Fibroblast of skin of right biceps (primary cell): ENCODE measurements at regions not wholly inside any gene's neighbourhood (a gene's known extent, or its start where the extent isn't known, plus 50 kb on each side); places are given as distances from the start of the nearest gene placed in this dataset.

Source experiments
- DNase-seq: peaks from one replicate; pipeline ENCODE4 v3.0.0-alpha.2; 2013

DNA sequence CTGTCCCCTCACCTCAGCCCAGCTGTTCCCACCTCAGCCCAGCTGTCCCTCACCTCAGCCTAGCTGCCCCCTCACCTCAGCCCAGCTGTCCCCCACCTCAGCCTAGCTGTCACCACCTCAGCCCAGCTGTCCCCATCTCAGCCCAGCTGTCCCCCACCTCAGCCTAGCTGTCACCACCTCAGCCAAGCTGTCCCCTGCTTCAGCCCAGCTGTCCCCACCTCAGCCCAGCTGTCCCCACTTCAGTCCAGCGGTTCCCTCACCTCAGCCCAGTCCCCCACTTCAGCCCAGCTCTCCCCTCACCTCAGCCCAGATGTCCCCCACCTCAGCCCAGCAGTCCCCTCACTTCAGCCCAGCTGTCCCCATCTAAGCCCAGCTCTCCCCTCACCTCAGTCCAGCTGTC lies 88.4 kb upstream of the CSF3R start:
- no peak for DNase-seq

GRCh38 chr1:36570478-36571060 lies 87.9 kb upstream of the CSF3R start:
- DNase-seq, result no peak

DNA sequence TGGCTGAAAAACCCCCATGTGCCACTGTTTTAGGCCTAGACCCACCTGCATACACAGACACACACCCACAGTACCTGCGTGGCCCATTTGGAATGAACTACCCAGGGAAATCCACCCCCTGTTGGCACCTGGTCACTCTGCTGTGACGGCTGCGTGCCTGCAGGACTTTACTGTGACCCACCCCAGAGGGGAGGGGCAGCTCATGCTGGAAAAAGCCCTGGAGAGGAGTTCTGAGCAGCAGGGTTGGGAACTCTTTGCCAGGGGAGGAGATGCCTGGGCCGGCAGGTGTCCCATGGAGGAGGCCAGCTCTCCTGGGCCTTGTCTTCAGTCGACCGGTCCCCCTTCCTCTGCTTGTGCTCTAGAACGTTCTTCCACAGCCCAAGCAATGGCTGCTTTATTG lies 87.3 kb upstream of the CSF3R start:
- DNase-seq, result no peak

DNA sequence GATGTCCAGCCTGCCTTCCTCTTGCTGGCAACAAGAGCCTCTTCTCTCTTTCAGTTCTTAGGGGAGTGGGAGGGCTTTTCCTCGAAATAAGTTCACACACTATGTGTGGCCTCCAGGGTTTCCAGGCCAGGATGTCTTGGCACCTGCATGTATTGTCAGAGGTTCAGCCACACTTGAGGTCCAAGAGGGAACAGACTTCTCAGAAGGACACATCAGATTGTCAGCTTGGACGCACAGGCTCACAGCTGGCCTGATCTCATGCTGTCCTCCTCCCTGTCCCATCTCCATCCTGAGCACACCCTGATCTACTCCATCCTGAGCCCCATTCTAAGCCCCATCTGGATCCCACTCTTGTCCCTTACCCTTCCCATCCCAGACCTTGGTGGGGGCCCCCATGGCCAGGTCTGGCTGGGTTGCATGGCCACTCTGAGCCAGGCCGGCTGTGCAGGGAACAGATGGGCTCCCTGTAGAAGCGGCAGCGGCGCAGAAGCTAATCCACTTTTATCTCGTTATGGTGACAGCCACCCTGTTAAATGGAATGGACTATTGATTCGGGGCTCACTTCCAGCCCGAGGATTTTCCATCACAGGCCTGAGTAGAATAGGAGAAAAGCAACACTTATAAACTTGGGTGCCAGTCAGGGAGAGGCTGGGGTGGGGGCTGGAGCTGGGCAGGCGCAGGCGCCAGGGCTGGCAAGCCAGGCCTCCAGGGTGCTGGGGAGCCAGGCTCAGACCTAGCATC lies 85.1 kb upstream of the CSF3R start:
- no peak for DNase-seq

DNA sequence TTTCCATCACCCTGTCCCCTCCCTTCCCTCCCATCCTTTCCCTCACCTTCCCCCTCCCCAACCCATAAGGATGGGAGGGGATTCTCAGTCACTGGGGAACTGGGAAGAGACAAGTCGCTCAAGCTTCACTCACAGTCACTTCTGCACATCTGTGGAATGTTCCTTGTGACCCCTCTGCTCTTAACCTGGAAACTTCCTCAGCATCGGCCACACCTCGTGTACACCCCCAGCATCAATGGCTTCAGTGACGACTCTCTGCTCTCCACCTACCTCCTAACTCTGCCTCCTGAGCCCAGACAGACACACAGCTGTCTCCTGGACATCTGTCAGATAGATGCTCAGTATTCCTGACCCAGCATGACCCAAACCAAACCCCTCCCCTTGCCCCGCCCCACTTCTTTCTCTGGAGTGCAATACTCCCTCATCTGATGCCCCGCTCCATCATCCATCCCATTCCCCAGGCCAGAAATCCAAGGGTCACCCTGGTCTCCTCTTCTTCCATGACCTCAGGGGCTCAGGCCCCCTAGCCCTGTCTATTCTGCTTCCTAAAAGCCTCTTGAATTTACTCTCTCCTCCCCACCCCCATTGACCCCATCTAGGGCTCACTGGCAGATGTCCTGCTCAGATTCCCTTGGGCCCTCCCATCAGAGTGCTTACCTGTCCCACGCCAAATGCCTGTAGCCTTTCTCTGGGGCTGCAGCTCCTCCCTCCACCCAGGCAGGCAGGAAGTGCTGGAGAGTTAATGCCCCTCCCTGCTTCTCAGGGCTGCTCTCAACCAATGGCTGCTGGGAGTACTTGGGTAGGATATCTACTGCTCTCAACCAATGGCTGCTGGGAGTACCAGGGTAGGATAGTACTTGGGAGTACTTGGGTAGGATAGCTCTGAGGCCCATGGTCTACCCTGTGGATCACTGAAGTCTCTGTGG lies 83.1 kb upstream of the CSF3R start:
- no peak for DNase-seq

DNA sequence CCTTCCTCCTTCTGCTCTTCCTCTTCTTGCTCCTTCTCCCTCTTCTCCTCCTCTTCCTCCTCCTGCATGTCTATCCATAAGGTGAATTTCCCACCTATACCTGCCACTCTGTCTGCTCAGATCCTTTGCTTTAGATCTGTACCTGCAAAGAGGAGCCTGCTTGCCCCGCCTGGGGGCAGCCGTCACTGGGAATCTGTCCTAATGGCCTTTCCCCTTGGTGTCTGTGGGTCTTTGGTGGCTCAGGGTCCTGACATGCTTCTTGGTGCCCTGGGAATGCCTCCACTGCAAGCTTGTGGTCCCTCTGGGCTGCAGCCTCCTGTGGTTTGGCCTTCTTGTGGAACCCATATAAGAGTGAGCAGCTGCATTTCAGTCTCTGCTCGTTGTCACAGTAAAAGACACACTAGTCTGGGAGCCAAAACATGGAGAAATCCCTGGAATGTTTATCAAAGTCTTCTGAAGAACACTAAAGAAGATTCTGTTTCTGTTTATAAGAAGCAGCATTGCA lies 79.5 kb upstream of the CSF3R start:
- no peak for DNase-seq

GRCh38 chr1:36561361-36561724 lies 78.6 kb upstream of the CSF3R start:
- DNase-seq, result no peak

DNA sequence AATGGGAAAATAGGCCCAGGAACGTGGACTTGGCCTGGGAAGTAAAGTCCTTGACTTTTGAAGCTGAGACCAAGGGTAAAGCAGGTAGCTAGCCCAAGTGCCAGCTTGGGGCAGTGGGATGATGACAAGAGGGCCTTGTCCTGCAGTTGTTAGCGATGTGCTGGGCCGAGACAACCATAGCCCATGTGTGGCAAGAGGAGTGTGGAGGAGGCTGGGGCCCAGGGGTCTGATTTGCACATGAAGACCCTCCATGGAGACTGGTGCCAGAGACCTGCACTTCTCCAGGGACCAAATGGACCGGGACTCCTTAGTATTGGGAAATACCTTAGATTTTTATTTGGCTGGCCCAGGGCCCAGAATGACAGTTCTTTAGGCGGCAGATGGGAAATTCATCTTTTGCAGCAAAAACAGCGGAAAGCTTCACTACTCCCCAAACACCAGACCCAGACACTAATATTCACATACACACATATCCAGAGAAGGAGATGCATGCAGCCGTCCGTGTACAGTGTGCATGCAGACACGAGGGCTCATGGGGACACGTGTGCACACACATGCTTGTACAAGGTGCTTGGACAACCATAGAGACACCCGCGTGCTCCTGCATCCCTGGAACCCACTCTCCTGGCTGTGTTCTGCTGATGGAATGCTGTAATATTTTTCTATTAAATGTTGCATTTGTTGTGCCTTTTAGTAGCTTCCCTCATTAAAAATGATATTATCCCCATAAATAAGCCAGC lies 78.1 kb upstream of the CSF3R start:
- no peak for DNase-seq

- no peak for DNase-seq
Observed at GRCh38 chr1:36560177-36560576, 77.5 kb upstream of the CSF3R start.

GRCh38 chr1:36559061-36559460 lies 76.3 kb upstream of the CSF3R start:
- no peak for DNase-seq

DNA sequence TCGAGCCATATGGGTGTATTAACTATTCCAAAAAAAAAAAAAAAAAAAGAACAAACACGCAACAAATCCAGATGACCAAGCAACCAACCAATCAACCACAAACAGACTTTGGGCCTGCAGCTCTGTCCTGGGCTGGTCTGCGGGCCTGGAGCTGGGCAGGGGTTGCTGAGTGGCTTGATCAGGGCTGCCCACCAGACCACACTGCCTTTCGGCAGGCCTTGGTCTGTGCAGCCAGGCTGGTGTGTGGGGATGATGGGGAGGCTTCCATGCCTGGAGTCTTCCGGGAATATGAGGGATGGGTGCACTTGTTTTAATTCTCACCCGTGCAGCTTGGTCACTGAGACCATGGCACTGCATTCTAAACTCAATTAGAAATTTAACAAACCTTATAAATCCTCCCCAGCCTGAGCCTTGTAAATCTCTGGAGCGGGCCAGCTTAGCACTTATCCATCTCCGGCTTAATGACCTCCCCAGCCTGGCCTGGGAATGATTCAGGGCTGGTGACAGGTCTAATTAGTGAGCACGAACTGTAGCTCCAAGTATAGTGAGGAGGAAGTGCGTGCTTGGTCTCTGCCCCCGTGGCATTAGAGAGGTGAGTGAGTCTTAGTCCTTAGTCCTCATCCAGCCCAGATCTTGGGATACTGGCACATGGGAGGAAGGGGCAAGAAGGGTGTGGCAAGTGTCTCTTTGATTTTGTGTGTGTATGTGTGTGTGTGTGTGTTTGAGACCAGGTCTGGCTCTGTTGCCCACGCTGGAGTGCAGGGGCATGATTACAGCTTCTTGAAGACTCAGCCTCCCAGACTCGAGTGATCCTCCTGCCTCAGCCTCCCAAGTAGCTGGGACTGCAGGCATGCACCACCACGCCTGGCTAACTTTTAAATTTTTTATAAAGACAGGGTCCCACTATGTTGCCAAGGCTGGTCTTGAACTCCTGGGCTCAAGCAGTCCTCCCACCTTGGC lies 74.6 kb upstream of the CSF3R start:
- no peak for DNase-seq

DNA sequence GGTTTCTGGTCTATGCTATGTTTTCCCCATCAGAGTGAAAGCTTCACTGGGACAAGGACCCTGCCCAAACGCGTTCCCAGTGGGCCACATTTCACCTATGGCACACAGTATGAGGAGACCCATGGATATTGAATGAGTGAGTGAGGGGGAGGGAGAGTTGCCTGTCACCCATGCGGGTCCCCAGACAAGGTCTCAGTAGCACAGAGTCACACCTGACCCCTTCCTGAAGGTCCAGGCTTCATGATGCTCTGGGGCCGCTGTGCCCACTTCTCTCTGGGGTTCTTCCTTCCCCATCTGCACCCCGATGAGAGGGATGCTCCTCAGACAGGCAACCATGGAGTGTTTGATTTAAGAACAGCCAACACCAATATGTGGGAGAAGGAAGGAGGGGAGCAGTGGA lies 72.3 kb upstream of the CSF3R start:
- no peak for DNase-seq

DNA sequence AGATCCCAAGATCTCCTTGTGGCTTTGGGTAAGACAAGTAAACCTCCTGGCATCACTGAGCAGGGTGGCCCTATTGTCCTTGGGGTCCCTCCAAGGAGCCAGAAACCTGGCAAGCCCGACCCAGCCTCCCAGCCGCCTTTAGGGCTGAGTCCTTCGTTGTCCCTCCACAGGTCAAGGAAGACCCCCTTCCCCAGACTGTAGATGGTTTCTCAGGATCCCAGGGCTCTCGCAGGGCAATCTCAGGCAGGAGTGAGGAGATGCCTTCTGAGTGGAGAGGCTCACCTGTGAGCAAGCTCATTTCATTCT lies 71.6 kb upstream of the CSF3R start:
- no peak for DNase-seq

DNA sequence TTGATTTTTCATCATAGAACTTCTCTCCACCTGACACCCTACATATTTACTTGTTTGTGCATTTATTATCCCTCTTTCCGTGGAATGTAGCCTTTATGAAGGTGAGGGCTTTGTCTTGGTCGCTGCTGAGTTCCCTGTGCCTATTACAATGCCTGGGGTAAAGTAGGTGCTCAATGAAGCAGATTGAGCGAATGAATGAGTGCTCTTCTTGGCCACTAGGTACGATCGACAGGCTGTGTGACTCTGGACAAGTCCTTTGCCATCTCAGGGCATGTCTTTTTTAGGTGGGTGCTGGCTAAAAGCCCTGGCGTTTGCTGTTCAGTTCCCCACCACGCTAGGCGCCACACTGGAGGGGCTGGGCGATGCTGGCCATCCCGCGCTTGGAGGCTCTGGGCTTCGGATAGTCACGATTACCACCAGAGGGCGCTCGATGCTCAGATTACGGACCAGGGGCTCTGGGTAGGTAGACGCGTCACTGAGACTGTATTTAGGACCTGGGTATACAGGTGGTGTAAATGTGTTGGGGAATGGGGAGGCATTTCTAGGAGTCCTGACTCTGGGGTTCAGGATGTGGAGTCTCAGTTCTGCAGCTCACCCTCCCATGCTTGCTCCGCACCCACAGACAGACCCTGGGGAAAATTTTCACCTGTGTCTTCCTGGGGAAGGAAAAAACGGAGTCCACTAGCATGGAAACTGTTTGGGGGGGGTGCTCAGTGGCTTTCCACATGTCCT lies 71.0 kb upstream of the CSF3R start:
- peak; percentile 47 for DNase-seq

- no peak for DNase-seq
Observed at GRCh38 chr1:36542962-36543515, 60.3 kb upstream of the CSF3R start.

DNA sequence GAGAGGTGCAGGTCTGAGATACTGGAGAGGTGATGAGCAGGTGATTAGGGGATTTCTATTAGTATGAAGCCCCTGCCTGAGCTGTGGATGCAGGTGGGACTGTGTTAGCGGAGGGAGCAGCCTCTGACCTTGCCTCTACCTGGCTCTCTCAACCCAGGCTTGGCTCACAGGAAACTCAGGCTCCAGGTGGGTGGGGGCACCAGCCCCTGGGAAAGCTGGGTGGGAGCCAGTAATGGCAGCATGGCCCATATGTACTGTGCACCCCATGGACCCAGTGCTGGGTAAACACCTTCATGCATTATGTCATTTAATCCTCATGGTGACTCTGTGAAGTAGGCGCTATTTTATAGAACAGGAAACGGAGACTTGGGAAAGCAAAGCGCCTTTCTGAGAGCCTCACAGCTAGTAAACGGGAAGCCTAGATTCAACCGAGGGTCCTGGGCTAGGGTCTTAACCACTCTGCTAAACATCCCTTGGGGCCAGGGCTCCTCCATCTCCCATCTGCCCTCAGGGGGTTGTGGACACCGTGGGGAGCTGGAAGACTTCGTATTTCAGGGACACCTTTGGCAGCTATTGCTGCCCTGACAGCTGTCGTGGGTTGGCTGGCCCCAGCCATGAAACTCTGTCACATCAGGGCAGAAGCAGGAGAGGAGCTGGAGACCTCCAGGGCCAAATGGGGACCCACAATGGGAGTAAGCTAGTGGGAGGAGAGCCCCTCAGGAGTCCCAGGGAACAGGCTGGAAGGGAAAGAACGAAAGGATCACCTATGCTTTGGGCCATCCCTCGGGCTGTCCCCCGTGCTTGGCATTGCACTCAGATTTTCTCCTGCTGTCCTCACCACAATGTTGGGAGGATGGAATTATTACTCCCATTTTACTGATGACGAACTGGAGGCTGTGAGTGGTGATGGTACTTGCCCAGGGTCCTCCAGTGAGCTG lies 59.6 kb upstream of the CSF3R start:
- DNase-seq, result no peak

DNA sequence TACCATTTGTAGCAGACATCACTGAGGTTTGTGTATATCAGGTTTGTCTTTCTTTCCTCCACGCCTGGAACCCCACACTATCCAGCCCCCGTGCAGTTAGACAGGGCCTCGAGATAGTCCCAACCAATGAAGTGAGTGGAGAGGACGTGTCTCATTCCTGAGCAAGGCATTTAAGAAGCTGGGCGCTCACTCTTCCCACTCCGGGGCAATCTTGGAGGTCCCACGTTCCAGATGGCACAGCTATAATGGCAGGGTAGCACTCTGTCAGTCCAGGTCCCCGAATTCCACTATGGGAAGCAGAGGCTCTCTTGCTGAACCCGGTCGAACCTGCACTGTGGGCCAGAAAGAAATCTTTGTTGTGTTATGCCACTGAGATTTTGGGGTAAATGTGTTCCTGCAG lies 57.3 kb upstream of the CSF3R start:
- DNase-seq, result no peak

GRCh38 chr1:36539526-36539925 lies 56.8 kb upstream of the CSF3R start:
- DNase-seq, result no peak

DNA sequence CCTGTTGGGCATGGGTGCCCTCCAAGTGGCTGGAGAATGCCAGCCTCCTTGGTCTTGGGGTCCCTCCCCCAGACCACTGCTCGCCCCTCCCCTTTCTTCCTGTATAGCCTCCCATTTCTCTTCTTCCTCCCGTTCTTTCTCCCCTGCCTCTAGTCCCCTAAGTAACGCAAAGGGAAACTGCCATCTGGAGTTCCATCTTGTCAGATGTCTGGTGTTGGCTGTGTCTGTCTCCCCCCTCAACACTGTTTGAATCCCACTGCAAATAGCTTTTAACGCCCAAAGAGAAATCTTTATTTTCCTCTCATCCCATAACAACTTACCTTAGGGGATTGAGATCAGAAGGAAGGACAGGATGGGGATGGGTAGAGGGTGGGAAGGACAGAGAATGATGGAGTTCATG lies 55.3 kb upstream of the CSF3R start:
- DNase-seq, result no peak
